GM19351 (cell line): ENCODE measurements at regions not wholly inside any gene's neighbourhood (a gene's known extent, or its start where the extent isn't known, plus 50 kb on each side); places are given as distances from the start of the nearest gene placed in this dataset.
A peak's percentile ranks its signal among the peaks of the same experiment; 100 is the strongest.

ENCODE experiments used
- ATAC-seq: cut with Tn5 transposase; IDR thresholded peaks from one replicate; pipeline ENCODE4 v1.9.1; 2021; ENCODE audit warnings: mild to moderate bottlenecking, moderate library complexity; ENCODE audit not compliant: unreplicated experiment

DNA sequence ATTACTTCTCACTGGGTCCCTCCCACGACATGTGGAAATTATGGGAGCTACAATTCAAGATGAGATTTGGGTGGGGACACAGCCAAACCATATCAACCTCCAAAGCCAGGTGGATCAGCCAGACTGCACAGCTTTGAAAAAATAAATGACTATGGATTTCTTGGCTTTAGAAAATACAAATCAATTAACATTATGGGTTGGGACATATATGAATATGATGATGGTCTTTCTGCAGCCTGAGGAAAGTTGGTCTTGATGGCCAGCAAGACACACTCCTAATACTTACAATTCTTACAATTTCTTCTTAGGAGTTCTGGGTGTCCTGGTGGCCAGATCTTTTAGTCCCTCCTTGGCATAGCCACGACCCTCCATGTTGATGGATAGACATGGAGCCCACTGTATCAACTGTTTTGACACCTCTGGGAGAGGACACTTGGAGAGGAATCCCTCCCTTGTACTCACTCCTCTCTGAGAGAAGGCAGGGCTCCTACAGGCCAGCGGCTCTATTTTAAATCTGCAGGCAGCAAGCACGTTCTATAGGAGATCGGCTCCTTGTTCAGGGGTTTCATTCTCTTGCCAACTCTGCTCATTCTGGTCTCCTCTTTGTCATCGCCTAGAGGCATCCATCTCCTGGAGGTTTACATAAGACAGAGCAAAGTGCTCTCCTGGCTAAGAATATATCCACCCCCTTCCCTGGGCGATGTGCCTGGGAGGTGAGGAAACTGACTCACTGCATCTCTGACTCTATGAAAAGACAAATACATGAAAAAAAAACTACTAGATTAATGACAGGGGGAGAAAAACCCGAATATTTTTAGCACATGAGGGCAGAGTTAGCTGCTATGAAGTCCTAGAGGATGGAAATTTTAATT lies 145.9 kb downstream of the CARTPT start:
- no peak for ATAC-seq

GRCh38 chr5:71865665-71866320 lies 146.7 kb downstream of the CARTPT start:
- ATAC-seq = no peak

DNA sequence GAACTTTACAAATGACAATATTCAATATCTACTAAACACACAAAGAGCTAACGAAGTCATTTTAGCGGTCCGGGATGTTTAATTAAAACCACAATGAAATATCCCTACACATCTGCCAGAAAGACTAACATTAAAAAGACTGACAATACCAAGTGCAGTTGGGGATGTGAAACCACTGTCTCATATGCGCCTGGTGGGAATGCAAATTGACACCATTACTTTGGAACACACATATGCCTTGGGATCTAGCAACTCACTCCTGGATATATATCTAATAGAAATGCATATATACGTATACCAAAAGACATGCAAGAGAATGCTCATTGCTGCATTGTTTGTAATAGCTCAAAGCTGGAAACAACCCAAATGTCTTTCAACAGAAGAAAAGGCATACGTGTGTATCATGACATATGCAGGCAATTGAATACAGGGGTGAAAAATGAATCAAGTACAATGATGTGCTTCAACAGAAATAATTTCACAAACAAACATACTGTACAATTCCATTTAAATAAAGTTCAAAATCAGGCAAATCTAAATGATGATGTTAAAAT lies 153.3 kb downstream of the CARTPT start:
- ATAC-seq = no peak

DNA sequence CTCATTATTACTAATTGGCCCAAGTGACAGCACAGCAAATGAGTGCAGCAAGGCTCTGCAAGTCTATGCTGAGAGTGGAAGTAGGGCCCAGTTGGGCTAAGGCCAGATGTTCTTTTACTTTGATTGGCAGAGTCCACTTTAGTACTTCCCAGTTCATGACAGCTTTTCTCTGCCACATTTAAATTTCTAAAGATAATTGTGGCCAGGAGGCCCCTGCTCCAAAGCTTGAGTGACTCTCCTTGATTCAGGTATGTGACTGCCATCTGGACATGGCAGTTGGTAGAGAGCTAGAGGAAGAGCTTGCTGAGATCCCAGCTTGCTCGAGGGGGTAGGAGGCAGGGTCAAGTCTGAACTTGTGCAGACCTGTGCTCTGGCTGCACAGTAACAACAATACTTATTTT lies 154.1 kb downstream of the CARTPT start:
- no peak for ATAC-seq

- no peak for ATAC-seq
These were observed 155.4 kb downstream of the CARTPT start for GRCh38 chr5:71874521-71874920.

DNA sequence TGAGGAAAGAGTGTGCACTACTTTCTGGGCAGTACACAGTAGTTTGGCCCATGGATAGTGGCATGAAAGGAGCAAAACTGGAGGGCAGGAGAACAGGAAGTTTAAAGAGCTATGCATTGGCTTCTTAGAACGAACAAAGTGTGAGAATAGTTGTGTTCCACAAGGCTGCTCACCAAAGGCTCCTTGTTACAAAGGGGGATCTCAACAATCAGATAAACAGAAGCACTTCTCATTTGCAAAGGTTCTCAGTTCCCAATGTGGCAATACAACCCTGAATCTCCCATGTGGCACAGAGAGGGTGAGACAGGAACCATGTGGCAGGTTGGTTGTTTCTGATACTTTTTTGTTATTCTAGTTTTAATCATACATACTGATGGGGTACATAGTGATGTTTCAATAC lies 158.4 kb downstream of the CARTPT start:
- no peak for ATAC-seq

- ATAC-seq = no peak
These were observed 161.5 kb downstream of the CARTPT start for GRCh38 chr5:71880536-71880935.

GRCh38 chr5:71882826-71883741 lies 164.0 kb downstream of the CARTPT start:
- no peak for ATAC-seq

GRCh38 chr5:71883742-71884103 lies 164.6 kb downstream of the CARTPT start:
- ATAC-seq = no peak

DNA sequence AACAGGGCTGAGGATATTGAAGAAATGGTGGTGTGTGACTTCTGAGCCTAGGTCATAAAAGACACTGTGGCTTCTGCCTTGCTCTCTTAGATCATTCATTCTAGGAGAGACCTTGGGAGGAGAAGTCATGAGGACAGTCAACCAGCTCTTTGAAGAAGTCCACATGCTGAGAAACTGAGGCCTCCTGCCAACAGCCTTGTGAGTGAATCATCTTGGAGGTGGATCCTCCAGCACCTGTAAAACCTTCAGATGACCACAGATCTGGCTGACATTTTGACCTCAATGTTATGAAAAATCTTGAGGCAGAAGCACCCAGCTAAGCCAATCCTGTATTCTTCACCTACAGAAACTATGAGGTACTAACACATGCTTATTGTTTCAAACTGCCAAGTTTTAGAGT lies 165.9 kb downstream of the CARTPT start:
- no peak for ATAC-seq

- ATAC-seq = no peak
These were observed 167.3 kb downstream of the CARTPT start for GRCh38 chr5:71886406-71886805.

- peak; percentile 98 for ATAC-seq
These were observed 168.6 kb downstream of the CARTPT start for GRCh38 chr5:71887680-71888079.

- ATAC-seq = no peak
These were observed 172.3 kb downstream of the CARTPT start for GRCh38 chr5:71891406-71891805.

DNA sequence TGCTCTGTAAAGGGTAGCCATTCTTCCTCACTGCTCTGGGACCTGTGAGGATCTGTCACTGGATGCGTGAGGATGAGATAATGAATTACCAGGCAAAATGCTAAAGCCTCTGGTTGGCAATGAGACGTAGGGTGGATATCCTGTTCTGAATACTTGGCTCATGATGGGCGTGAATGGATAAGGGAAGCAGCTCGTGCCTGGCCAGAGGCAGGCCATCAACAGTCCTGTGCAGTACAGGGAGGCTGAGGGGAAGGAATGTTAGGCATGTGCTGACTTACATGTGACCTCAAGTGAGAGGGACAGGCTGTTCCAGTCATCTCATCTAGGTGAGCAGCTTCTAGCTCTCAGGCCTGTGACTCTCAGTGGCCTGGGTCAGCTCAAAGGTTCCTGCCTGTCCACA lies 172.8 kb downstream of the CARTPT start:
- ATAC-seq = no peak

GRCh38 chr5:71892641-71893365 lies 173.7 kb downstream of the CARTPT start:
- no peak for ATAC-seq

DNA sequence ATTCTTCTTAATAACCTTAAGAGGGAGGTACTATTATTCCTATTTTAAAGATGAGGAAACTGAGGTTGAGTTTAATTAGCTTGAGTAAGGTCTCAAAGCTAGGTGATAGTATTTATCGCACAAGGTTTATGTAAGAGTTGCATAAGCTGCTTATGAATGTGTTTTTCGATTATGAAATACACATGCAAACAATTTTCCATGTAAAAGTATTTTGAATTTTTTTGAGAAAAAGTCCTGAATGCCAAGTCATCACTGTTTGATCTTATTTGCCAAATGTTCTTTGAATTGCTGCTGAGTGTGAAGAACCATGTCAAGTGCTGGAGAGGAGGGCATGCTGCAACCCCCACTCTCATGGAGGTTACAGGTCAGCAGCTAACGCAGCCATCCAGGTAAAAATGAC lies 174.4 kb downstream of the CARTPT start:
- ATAC-seq = no peak

GRCh38 chr5:71894091-71894490 lies 175.0 kb downstream of the CARTPT start:
- no peak for ATAC-seq

GRCh38 chr5:71895546-71895945 lies 176.5 kb downstream of the CARTPT start:
- no peak for ATAC-seq

DNA sequence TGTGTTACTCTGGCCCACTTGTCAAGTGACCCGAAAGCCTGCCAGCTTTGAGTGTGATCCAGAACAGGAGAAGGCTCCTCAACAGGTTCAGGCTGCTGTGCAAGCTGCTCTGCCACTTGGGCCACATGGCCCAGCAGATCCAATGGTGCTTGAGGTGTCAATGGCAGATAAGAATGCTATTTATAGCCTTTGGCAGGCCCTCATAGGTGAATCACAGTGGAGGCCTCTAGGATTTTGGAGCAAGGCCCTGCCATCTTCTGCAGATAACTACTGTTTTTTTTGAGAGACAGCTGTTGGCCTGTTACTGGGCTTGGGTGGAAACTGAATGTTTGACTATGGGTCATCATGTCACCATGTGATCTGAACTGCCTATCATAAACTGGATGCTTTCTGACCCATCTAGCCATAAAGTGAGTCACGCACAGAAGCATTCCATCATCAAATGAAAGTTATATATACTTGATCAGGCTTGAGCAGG lies 180.8 kb downstream of the CARTPT start:
- no peak for ATAC-seq

DNA sequence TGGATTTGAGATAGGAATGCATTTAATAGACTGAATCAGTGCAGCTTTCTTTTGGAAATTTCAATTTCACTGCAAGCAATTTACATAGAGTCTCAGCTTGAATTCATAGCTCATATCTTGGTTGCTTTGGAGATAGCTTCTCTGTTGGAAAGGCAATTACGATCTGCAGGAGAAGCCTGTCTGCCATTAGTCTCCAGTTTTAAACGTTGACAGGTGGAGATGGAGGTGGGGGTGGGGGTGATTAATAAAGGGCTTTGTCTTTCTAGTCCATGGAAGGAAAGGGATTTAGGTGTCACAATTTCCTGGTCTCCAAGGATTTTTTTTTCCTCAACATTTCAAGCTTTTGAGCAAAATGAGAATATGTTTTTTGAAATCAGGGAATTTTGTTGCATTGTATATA lies 184.7 kb downstream of the CARTPT start:
- no peak for ATAC-seq
